ENCODE measurements at regions not wholly inside any gene's neighbourhood (a gene's known extent, or its start where the extent isn't known, plus 50 kb on each side); places are given as distances from the start of the nearest gene placed in this dataset.

- TF ChIP-seq CTCF (IDR thresholded peaks at IDR 0.05; ENCODE audit: insufficient read depth in 1 of 2, low read depth in 1 of 2, low read length in 1 of 2, severe bottlenecking in 1 of 2, unreplicated experiment in 1 of 2), result no peak
- intact Hi-C loops (cut with micrococcal nuclease; ENCODE audit: unreplicated experiment), result no loop called here
- H3K9me3 ChIP-seq, result peaks cover 7% of the 10 kb centered on the region; the same call in 1 of the 2 replicates
- Mint-ChIP-seq H3K27ac (ENCODE audit: unreplicated experiment) (no peak overlapping the region), H3K4me1 (ENCODE audit: low read depth, unreplicated experiment) (no peaks in the 10 kb centered on the region), H3K4me3 (ENCODE audit: unreplicated experiment) (no peak overlapping the region), H3K9me3 (ENCODE audit: unreplicated experiment) (peaks cover 28% of the 10 kb centered on the region), H3K36me3 (ENCODE audit: insufficient read depth, unreplicated experiment) (no peaks in the 10 kb centered on the region), H3K27me3 (ENCODE audit: insufficient read depth, unreplicated experiment) (no peaks in the 10 kb centered on the region)
- no peaks in the 10 kb centered on the region for H3K4me1 ChIP-seq
- CTCF ChIA-PET, result no interaction called here
- POLR2A ChIA-PET, result no interaction called here
- H3K27me3 ChIP-seq (replicated peaks; ENCODE audit: control insufficient read depth, insufficient read depth, low read length), result no peaks in the 10 kb centered on the region
- BruUV-seq (replicated peaks), result no TSS peak
- no peak for DNase-seq
- H3K4me3 ChIP-seq (ENCODE audit: low read depth, low read length), result no peak overlapping the region
- H3K36me3 ChIP-seq (ENCODE audit: control insufficient read depth, insufficient read depth, low read length), result no peaks in the 10 kb centered on the region
Observed at GRCh38 chr17:53335443-53335842, 487.3 kb upstream of the KIF2B start.

- Mint-ChIP-seq H3K27ac (ENCODE audit: unreplicated experiment) (no peak overlapping the region), H3K36me3 (ENCODE audit: insufficient read depth, unreplicated experiment) (no peaks in the 10 kb centered on the region), H3K27me3 (ENCODE audit: insufficient read depth, unreplicated experiment) (no peaks in the 10 kb centered on the region), H3K4me3 (ENCODE audit: unreplicated experiment) (no peak overlapping the region), H3K4me1 (ENCODE audit: low read depth, unreplicated experiment) (no peaks in the 10 kb centered on the region), H3K9me3 (ENCODE audit: unreplicated experiment) (no peaks in the 10 kb centered on the region)
- intact Hi-C loops (cut with micrococcal nuclease; ENCODE audit: unreplicated experiment), result no loop called here
- ChIA-PET CTCF (no interaction called here), POLR2A (no interaction called here)
- H3K27me3 ChIP-seq (replicated peaks; ENCODE audit: control insufficient read depth, insufficient read depth, low read length), result no peaks in the 10 kb centered on the region
- no peaks in the 10 kb centered on the region for H3K36me3 ChIP-seq (ENCODE audit: control insufficient read depth, insufficient read depth, low read length)
- no peaks in the 10 kb centered on the region for H3K9me3 ChIP-seq
- no TSS peak for BruUV-seq (replicated peaks)
- no peak overlapping the region for H3K4me3 ChIP-seq (ENCODE audit: low read depth, low read length)
- no peaks in the 10 kb centered on the region for H3K4me1 ChIP-seq
- TF ChIP-seq CTCF (IDR thresholded peaks at IDR 0.05; ENCODE audit: insufficient read depth in 1 of 2, low read depth in 1 of 2, low read length in 1 of 2, severe bottlenecking in 1 of 2, unreplicated experiment in 1 of 2), result no peak
- DNase-seq, result no peak
Observed at GRCh38 chr17:53330756-53331155, 492.0 kb upstream of the KIF2B start.

- no peaks in the 10 kb centered on the region for H3K27me3 Mint-ChIP-seq (ENCODE audit: insufficient read depth, unreplicated experiment)
- BruUV-seq (replicated peaks), result no TSS peak
- H3K27ac Mint-ChIP-seq (ENCODE audit: unreplicated experiment), result no peak overlapping the region
- H3K4me1 Mint-ChIP-seq (ENCODE audit: low read depth, unreplicated experiment), result no peaks in the 10 kb centered on the region
- Histone ChIP-seq H3K4me1 (no peaks in the 10 kb centered on the region), H3K27me3 (replicated peaks; ENCODE audit: control insufficient read depth, insufficient read depth, low read length) (no peaks in the 10 kb centered on the region), H3K36me3 (ENCODE audit: control insufficient read depth, insufficient read depth, low read length) (no peaks in the 10 kb centered on the region), H3K9me3 (0 out of 2 replicates have a peak, but pooled peaks cover 4% of the 10 kb centered on the region), H3K4me3 (ENCODE audit: low read depth, low read length) (no peak overlapping the region)
- no peaks in the 10 kb centered on the region for H3K9me3 Mint-ChIP-seq (ENCODE audit: unreplicated experiment)
- no peaks in the 10 kb centered on the region for H3K36me3 Mint-ChIP-seq (ENCODE audit: insufficient read depth, unreplicated experiment)
- intact Hi-C loops (cut with micrococcal nuclease; ENCODE audit: unreplicated experiment), result no loop called here
- H3K4me3 Mint-ChIP-seq (ENCODE audit: unreplicated experiment), result no peak overlapping the region
- no peak for TF ChIP-seq CTCF (IDR thresholded peaks at IDR 0.05; ENCODE audit: insufficient read depth in 1 of 2, low read depth in 1 of 2, low read length in 1 of 2, severe bottlenecking in 1 of 2, unreplicated experiment in 1 of 2)
- ChIA-PET CTCF (no interaction called here), POLR2A (no interaction called here)
- DNase-seq, result no peak
Observed at GRCh38 chr17:53321651-53322050, 501.1 kb upstream of the KIF2B start.

All from Caco-2 (cell line).